Coronary artery (tissue), 2 donors: ENCODE measurements at regions not wholly inside any gene's neighbourhood (a gene's known extent, or its start where the extent isn't known, plus 50 kb on each side); places are given as distances from the start of the nearest gene placed in this dataset.

ENCODE experiments used
- DNase-seq: peaks from one replicate; pipeline ENCODE4 v3.0.0-alpha.2; 2017; ENCODE audit warnings: low spot score
- H3K27ac ChIP-seq, 2 donors: fragments of 200-600 bp; sonication (generic); one replicate each; pipeline ENCODE4 v1.5.1; 2016 to 2019
- H3K4me3 ChIP-seq: fragments of 200-600 bp; sonication (generic); 2 replicates; pipeline ENCODE4 v1.5.1; 2016; ENCODE audit warnings: mild to moderate bottlenecking, moderate library complexity
- TF ChIP-seq, protein P1 (sequence below): fragments of 200-600 bp; sonication (generic); IDR thresholded peaks from one replicate; pipeline ENCODE4 v1.5.1; 2019; ENCODE audit warnings: antibody characterized with exemption

DNA sequence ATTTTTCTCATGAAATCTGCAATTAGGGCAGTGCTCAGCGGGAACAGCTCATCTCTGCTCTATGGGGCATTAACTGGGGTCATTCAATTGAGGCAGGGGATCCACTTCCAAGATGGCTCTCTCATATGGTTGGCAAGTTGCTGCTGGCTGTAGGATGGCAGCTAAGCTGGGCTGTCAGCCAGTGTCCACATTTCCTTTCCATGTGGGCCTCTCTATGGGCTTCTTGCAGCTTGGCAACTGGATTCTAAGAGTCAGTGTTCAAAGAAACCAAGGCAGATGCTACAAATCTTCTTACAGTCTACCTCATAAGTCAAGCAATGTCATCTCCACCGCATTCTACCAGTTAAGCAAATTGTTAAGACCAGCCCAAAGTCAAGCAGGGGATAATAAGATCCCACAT lies 50.3 kb upstream of the TMCC3 start:
- Histone ChIP-seq H3K27ac (no peak overlapping the region), H3K4me3 (no peak overlapping the region)
- TF ChIP-seq, protein P1, sequence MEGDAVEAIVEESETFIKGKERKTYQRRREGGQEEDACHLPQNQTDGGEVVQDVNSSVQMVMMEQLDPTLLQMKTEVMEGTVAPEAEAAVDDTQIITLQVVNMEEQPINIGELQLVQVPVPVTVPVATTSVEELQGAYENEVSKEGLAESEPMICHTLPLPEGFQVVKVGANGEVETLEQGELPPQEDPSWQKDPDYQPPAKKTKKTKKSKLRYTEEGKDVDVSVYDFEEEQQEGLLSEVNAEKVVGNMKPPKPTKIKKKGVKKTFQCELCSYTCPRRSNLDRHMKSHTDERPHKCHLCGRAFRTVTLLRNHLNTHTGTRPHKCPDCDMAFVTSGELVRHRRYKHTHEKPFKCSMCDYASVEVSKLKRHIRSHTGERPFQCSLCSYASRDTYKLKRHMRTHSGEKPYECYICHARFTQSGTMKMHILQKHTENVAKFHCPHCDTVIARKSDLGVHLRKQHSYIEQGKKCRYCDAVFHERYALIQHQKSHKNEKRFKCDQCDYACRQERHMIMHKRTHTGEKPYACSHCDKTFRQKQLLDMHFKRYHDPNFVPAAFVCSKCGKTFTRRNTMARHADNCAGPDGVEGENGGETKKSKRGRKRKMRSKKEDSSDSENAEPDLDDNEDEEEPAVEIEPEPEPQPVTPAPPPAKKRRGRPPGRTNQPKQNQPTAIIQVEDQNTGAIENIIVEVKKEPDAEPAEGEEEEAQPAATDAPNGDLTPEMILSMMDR: no peak
- no peak for DNase-seq
